ENCODE measurements at regions not wholly inside any gene's neighbourhood (a gene's known extent, or its start where the extent isn't known, plus 50 kb on each side); places are given as distances from the start of the nearest gene placed in this dataset.

GRCh38 chr6:159460476-159460875 is 232.6 kb downstream of the SOD2 start:
- no peak for TF ChIP-seq CTCF (IDR thresholded peaks at IDR 0.05; ENCODE audit: insufficient read depth, low read length, poor library complexity, severe bottlenecking)
- no peak for TF ChIP-seq EZH2phosphoT487 (conservative IDR thresholded peaks at IDR 0.05; ENCODE audit: low read length)

Measured in SU-DHL-6 (cell line).